ENCODE measurements at regions not wholly inside any gene's neighbourhood (a gene's known extent, or its start where the extent isn't known, plus 50 kb on each side); places are given as distances from the start of the nearest gene placed in this dataset.

DNA sequence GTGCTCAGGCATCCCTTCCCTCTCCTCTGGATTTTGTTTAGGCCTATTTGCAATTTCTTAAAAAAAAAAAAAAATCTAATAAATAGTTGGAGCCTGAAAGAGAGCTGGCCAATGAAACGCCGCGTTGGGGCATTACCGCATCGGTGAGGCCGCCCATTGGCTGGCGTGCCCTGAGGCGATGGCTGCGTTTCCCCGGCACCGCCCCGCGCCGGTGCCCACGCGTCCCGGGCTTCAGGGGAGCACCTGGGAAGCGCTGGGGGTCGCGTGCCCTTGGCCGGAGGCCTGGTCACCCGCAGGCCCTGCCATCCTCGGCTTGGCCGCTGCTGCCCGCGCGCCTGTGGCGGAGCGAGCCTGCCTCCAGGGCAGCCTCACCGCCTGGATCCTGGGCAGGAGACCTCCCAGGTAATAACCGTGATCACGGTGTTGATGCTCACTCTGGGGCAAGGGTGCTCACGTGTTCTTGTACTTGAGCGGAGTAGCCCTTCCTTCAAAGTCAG, 155.4 kb downstream of the NRN1 start:
- no peak overlapping the region for H3K27ac ChIP-seq
- TF ChIP-seq, protein P1, sequence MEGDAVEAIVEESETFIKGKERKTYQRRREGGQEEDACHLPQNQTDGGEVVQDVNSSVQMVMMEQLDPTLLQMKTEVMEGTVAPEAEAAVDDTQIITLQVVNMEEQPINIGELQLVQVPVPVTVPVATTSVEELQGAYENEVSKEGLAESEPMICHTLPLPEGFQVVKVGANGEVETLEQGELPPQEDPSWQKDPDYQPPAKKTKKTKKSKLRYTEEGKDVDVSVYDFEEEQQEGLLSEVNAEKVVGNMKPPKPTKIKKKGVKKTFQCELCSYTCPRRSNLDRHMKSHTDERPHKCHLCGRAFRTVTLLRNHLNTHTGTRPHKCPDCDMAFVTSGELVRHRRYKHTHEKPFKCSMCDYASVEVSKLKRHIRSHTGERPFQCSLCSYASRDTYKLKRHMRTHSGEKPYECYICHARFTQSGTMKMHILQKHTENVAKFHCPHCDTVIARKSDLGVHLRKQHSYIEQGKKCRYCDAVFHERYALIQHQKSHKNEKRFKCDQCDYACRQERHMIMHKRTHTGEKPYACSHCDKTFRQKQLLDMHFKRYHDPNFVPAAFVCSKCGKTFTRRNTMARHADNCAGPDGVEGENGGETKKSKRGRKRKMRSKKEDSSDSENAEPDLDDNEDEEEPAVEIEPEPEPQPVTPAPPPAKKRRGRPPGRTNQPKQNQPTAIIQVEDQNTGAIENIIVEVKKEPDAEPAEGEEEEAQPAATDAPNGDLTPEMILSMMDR (conservative IDR thresholded peaks at IDR 0.05; ENCODE audit: low read depth), result no peak
- ChIA-PET POLR2A (ENCODE audit: low non-redundant PET) (no interaction called here), CTCF (interaction anchor here (0.6 kb wide), 1 partner anchor 13 kb away, joined by 3 read pairs; no protein-coding TSS in a partner anchor)
- DNase-seq (ENCODE audit: low spot score), result peak; percentile 39

GRCh38 chr6:5850848-5851255, 155.9 kb downstream of the NRN1 start:
- H3K27ac ChIP-seq, result no peak overlapping the region
- DNase-seq (ENCODE audit: low spot score), result peak; percentile 3
- TF ChIP-seq, protein P1 (conservative IDR thresholded peaks at IDR 0.05; ENCODE audit: low read depth), result no peak
- ChIA-PET CTCF (interaction anchor here (0.6 kb wide), 1 partner anchor 13 kb away, joined by 3 read pairs; no protein-coding TSS in a partner anchor), POLR2A (ENCODE audit: low non-redundant PET) (no interaction called here)

DNA sequence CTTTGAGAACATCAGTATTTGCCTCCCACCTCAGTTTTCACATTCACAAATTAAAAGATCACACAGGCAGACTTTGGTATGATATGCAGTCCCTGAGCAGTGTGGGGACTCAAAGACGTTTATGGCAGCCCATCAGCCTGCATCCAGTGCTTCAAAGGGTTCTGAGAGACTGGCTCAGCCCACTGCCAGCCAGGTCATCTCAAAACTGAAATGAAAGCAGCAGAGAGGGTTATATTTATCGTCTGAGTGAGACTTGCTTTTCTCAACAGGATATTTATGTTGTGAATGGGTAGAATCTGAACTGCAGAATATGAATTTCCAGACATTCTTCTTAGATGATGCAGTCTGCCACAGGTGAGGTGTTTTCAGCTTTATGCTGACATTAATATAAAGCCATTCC, 159.8 kb downstream of the NRN1 start:
- TF ChIP-seq, protein P1 (conservative IDR thresholded peaks at IDR 0.05; ENCODE audit: low read depth), result no peak
- no peak for DNase-seq (ENCODE audit: low spot score)
- H3K27ac ChIP-seq, result no peak overlapping the region
- CTCF ChIA-PET, result no interaction called here
- POLR2A ChIA-PET (ENCODE audit: low non-redundant PET), result no interaction called here

GRCh38 chr6:5846335-5846734, 160.4 kb downstream of the NRN1 start:
- DNase-seq (ENCODE audit: low spot score), result no peak
- no peak overlapping the region for H3K27ac ChIP-seq
- ChIA-PET CTCF (interaction anchor here (1.1 kb wide), 1 partner anchor 9 kb away, joined by 4 read pairs; no protein-coding TSS in a partner anchor), POLR2A (ENCODE audit: low non-redundant PET) (no interaction called here)
- TF ChIP-seq, protein P1 (conservative IDR thresholded peaks at IDR 0.05; ENCODE audit: low read depth), result no peak

DNA sequence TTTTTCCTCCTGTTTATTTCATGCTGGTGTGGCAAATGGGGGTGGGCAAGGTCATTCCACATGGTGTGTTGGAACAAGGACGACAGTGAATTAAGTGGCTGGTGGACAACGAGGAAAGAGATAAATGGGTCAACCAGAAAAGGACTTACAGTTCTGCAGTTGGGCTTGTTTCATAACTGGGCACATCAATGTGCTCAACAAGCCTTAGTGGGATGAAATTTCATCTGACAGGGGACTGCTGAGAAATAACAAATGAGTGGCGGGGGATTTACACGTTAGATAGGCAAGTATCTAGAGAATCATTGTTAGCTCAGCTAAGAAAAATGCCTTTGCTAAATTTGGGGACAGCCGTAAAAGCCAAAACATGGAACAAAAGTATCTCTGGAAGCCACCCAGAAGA, 163.6 kb downstream of the NRN1 start:
- no peak for DNase-seq (ENCODE audit: low spot score)
- ChIA-PET POLR2A (ENCODE audit: low non-redundant PET) (no interaction called here), CTCF (no interaction called here)
- TF ChIP-seq, protein P1 (conservative IDR thresholded peaks at IDR 0.05; ENCODE audit: low read depth), result no peak
- H3K27ac ChIP-seq, result no peak overlapping the region

DNA sequence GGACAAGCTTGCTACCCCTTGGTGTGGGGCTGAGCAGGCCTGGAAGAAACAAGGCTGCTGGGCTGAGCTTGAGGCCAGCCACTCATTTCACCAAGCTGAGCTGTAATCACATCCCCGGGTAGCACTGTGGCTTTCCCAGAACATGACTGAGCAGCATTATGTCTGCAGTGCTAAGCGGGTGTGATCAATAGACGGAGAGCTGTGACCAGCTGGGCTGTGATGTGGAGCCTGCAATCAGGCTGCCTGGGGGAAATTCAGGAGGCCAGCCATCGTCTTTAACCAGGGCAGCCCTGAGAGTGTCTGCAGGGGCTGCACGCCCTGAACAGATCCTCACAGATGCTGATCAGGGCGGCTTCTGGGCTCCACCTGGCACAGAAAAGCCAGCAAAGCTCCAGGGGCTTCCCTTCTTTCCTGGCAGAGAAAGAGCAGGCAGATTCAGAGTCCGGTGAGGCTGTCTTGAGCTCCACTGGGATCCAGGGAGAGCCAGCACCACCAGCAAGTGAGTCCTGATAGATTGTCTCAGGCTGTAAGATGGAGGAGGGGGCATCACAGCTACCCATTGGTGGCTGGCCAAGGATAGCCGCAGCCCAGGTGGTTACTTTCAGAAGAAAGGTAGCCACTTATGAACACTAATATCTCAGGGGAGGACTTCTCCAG, 165.9 kb downstream of the NRN1 start:
- TF ChIP-seq, protein P1 (conservative IDR thresholded peaks at IDR 0.05; ENCODE audit: low read depth), result no peak
- ChIA-PET POLR2A (ENCODE audit: low non-redundant PET) (no interaction called here), CTCF (no interaction called here)
- DNase-seq (ENCODE audit: low spot score), result no peak
- no peak overlapping the region for H3K27ac ChIP-seq
